GM18867 (cell line): ENCODE measurements at regions not wholly inside any gene's neighbourhood (a gene's known extent, or its start where the extent isn't known, plus 50 kb on each side); places are given as distances from the start of the nearest gene placed in this dataset.
A peak's percentile ranks its signal among the peaks of the same experiment; 100 is the strongest.
"Not testable (repeated sequence)": the region's sequence is repeated elsewhere in the genome, so short reads cannot be mapped to it uniquely, and the experiment has no call there.

Experiments used
- ATAC-seq: cut with Tn5 transposase; IDR thresholded peaks from one replicate; pipeline ENCODE4 v1.9.1; 2021; ENCODE audit warnings: mild to moderate bottlenecking, moderate library complexity; ENCODE audit not compliant: unreplicated experiment

- ATAC-seq, result no peak
Observed at GRCh38 chr6:96743496-96743895, 93.8 kb downstream of the GPR63 start.

- no peak for ATAC-seq
Observed at GRCh38 chr6:96742702-96743101, 94.6 kb downstream of the GPR63 start.

DNA sequence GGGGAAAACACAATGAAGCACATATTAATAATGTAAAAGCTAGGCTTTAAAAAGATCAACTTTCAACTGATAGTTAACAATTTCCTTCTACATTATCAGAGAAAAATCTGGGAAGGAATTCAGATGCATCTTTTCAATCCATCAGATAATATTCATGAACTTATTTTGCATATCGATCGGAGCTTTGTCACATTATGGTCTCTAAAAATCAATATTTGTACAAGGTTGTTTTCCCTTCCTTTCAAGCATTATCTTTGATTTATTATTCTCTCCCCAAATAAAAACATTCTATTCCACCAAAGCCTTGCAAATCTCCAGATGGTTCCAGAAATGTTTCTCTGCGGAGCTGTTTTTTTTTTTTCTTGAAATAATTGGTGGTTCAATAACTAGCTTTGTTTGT is 101.9 kb downstream of the GPR63 start:
- no peak for ATAC-seq

GRCh38 chr6:96727144-96727543 is 110.1 kb downstream of the GPR63 start:
- ATAC-seq, result no peak

GRCh38 chr6:96725296-96725695 is 112.0 kb downstream of the GPR63 start:
- ATAC-seq, result no peak

GRCh38 chr6:96724641-96725040 is 112.6 kb downstream of the GPR63 start:
- no peak for ATAC-seq

DNA sequence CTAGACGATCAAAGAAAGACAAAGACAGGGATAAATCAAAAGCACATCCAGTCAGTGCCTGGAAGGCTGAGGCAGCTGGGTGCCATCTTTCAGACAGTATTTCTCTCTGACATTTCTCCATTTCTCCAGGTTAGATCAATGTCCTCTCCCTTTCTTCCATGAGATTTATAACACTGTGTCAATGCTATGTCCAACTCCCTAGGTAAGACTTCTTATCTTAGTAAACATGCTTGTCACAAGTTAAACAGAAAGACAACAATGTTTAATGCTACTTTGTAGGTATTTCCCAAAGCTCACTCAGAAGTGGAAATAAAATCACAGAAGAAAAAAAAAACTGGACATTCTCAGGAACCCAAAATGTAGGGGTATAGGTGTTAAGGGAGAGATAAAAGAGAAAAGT is 113.9 kb downstream of the GPR63 start:
- no peak for ATAC-seq

DNA sequence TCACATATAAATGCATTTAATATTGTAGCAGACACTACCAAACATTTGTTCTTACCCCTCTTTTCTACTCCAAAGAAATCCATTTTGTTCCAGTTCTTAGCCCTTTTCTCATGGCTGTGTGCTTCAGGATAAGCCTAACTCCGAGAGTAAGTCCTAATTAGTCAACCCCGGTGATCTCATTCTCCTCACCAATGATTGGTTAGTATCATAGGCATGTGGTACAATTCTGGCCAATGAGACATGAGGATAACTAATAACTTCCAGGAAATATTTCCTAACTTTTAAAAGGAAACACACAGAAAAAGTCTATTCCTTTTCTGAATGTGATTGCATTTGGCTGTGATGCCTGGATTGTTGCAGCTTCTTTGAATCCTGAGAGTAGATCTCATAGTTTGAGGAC is 116.0 kb downstream of the GPR63 start:
- no peak for ATAC-seq

- no peak for ATAC-seq
Observed at GRCh38 chr6:96716221-96716620, 121.1 kb downstream of the GPR63 start.

GRCh38 chr6:96715608-96716007 is 121.7 kb downstream of the GPR63 start:
- ATAC-seq, result no peak

GRCh38 chr6:96704713-96705112 is 132.6 kb downstream of the GPR63 start:
- ATAC-seq, result no peak

GRCh38 chr6:96702626-96703025 is 134.7 kb downstream of the GPR63 start:
- no peak for ATAC-seq

DNA sequence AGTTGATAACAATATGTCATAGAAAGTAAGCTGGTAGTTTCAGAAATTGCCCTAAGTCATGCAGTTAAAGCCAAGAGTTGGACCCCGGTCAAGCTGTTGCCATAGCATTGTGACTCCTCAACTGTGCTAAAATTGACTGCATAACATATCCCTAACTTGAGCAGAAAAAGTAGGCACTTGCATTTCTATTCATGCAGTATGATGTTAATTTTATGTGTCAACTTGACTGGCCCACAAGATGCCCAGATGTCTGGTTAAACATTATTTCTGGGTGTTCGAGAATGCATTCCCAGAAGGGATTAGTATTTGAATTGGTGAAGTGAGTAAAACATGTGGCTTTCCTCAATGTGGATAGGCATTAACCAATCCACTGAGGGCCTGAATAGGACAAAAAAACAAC is 136.4 kb downstream of the GPR63 start:
- no peak for ATAC-seq

GRCh38 chr6:96694429-96694828 is 131.5 kb downstream of the FHL5 start:
- not testable (repeated sequence) for ATAC-seq

- ATAC-seq, result no peak
Observed at GRCh38 chr6:96687121-96687520, 124.2 kb downstream of the FHL5 start.

GRCh38 chr6:96685702-96686101 is 122.8 kb downstream of the FHL5 start:
- ATAC-seq, result no peak

GRCh38 chr6:96683819-96684528 is 121.0 kb downstream of the FHL5 start:
- no peak for ATAC-seq

DNA sequence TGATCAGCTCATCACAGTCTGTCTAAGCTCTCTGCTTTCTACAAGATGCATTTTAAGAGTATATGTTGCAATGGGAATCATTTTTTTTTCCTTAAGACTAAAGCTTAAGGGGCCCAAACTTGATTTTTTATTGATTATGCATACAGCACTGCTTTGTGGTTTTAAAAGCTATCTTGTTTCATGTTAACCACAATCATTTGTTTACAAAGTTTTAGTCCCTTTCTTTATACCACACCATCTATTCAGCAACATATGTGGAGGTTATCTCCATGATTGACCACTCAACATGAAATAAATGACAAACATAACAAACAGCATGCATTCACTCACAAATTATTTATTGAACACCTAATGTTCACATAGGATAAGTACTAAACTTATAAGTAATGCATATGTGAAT is 119.1 kb downstream of the FHL5 start:
- peak; percentile 56 for ATAC-seq

DNA sequence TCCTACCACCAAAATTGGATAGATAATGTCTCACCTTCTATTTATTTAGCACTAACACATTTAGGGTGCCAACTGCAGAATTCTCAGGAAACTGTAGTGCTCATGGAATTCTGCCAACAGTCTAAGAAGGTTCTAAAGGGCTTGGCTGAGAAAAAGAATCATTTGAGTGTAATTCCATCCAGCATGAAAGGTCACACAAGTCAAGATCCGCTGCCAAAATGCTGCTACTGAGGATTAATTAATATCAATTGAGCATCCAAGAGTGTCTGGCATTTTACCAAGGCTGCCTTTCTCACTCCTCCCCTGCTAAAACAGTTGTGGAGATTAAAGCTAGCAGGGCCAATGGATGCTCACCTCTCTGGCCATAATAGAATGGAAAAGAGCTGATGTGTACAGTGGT is 112.7 kb downstream of the FHL5 start:
- no peak for ATAC-seq
